ENCODE measurements at regions not wholly inside any gene's neighbourhood (a gene's known extent, or its start where the extent isn't known, plus 50 kb on each side); places are given as distances from the start of the nearest gene placed in this dataset.

DNA sequence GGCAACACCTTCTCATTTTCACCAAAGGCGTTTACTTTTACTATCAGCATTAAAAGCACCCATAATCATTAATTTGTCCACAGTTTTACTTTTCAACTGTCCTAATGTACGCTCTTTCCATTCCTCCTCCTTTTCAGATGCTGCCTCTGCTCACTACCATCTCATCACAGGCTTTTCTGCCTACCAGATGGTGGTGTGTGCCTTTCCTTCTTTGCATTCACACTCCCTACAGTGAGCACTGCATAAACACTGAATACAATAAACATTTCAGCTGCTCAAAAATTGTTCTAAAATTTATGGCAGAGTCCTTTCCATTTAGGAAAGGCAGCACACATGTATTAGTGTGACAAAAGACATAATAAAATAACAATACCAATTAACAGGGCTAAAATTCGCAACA, 435.7 kb downstream of the GXYLT1 start:
- TF ChIP-seq, protein P1, sequence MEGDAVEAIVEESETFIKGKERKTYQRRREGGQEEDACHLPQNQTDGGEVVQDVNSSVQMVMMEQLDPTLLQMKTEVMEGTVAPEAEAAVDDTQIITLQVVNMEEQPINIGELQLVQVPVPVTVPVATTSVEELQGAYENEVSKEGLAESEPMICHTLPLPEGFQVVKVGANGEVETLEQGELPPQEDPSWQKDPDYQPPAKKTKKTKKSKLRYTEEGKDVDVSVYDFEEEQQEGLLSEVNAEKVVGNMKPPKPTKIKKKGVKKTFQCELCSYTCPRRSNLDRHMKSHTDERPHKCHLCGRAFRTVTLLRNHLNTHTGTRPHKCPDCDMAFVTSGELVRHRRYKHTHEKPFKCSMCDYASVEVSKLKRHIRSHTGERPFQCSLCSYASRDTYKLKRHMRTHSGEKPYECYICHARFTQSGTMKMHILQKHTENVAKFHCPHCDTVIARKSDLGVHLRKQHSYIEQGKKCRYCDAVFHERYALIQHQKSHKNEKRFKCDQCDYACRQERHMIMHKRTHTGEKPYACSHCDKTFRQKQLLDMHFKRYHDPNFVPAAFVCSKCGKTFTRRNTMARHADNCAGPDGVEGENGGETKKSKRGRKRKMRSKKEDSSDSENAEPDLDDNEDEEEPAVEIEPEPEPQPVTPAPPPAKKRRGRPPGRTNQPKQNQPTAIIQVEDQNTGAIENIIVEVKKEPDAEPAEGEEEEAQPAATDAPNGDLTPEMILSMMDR (IDR thresholded peaks at IDR 0.05 in 4 of 5, conservative IDR thresholded peaks at IDR 0.05 in 1 of 5) = no peak
- no peak for TF ChIP-seq POLR2A (IDR thresholded peaks at IDR 0.05)

Measured in gastrocnemius medialis (tissue), 4 donors.